ENCODE measurements at regions not wholly inside any gene's neighbourhood (a gene's known extent, or its start where the extent isn't known, plus 50 kb on each side); places are given as distances from the start of the nearest gene placed in this dataset.

GRCh38 chr10:28250782-28251181, 52.1 kb downstream of the MPP7 start:
- no peak for DNase-seq

GRCh38 chr10:28250358-28250757, 52.5 kb downstream of the MPP7 start:
- no peak for DNase-seq

GRCh38 chr10:28249512-28249911, 53.4 kb downstream of the MPP7 start:
- no peak for DNase-seq

- peak; percentile 56 for DNase-seq
Observed at GRCh38 chr10:28248092-28248491, 54.8 kb downstream of the MPP7 start.

- no peak for DNase-seq
Observed at GRCh38 chr10:28246023-28246422, 56.8 kb downstream of the MPP7 start.

- no peak for DNase-seq
Observed at GRCh38 chr10:28243923-28244322, 58.9 kb downstream of the MPP7 start.

GRCh38 chr10:28242555-28243204, 60.2 kb downstream of the MPP7 start:
- no peak for DNase-seq

GRCh38 chr10:28241741-28242399, 61.0 kb downstream of the MPP7 start:
- peak; percentile 59 for DNase-seq

- no peak for DNase-seq
Observed at GRCh38 chr10:28240400-28240799, 62.5 kb downstream of the MPP7 start.

GRCh38 chr10:28236591-28236990, 66.3 kb downstream of the MPP7 start:
- no peak for DNase-seq

GRCh38 chr10:28220811-28221210, 82.1 kb downstream of the MPP7 start:
- no peak for DNase-seq

- no peak for DNase-seq
Observed at GRCh38 chr10:28219251-28219650, 83.6 kb downstream of the MPP7 start.

- no peak for DNase-seq
Observed at GRCh38 chr10:28217848-28218247, 85.0 kb downstream of the MPP7 start.

- DNase-seq = no peak
Observed at GRCh38 chr10:28215930-28216329, 86.9 kb downstream of the MPP7 start.

- DNase-seq = no peak
Observed at GRCh38 chr10:28214219-28214618, 88.6 kb downstream of the MPP7 start.

GRCh38 chr10:28211759-28212158, 91.1 kb downstream of the MPP7 start:
- DNase-seq = no peak

- no peak for DNase-seq
Observed at GRCh38 chr10:28207799-28208198, 95.1 kb downstream of the MPP7 start.

- peak; percentile 48 for DNase-seq
Observed at GRCh38 chr10:28202941-28203352, 99.9 kb downstream of the MPP7 start.

- peak; percentile 49 for DNase-seq
Observed at GRCh38 chr10:28201410-28202400, 101.2 kb downstream of the MPP7 start.

GRCh38 chr10:28200775-28201174, 102.1 kb downstream of the MPP7 start:
- DNase-seq = no peak

GRCh38 chr10:28199941-28200340, 102.9 kb downstream of the MPP7 start:
- no peak for DNase-seq

GRCh38 chr10:28190196-28190595, 112.7 kb downstream of the MPP7 start:
- no peak for DNase-seq

- DNase-seq = no peak
Observed at GRCh38 chr10:28188526-28188925, 114.3 kb downstream of the MPP7 start.

Data from right forelimb (tissue), 1 donor.